ENCODE measurements at regions not wholly inside any gene's neighbourhood (a gene's known extent, or its start where the extent isn't known, plus 50 kb on each side); places are given as distances from the start of the nearest gene placed in this dataset.

- Histone ChIP-seq H3K27me3 (ENCODE audit: insufficient read depth, low read length) (no peaks in the 10 kb centered on the region), H2BK12ac (ENCODE audit: insufficient read length, low read depth, low read length) (no peak overlapping the region), H3K79me2 (ENCODE audit: insufficient read depth, low read length) (no peaks in the 10 kb centered on the region), H2BK20ac (ENCODE audit: low read depth, low read length, poor library complexity, severe bottlenecking) (no peak overlapping the region), H3T11ph (ENCODE audit: low read length) (no peak overlapping the region), H3K4ac (ENCODE audit: low read depth, low read length) (no peak overlapping the region), H3K56ac (ENCODE audit: insufficient read length, low read depth, low read length) (no peak overlapping the region), H2AFZ (ENCODE audit: low read length) (no peak overlapping the region), H3K18ac (ENCODE audit: insufficient read length, low read depth, low read length) (no peak overlapping the region), H3K79me1 (ENCODE audit: insufficient read depth, low read depth, low read length, poor library complexity, severe bottlenecking) (no peaks in the 10 kb centered on the region), H3K27ac (ENCODE audit: insufficient read length, low read depth, low read length) (no peak overlapping the region), H3K23ac (ENCODE audit: insufficient read length, low read depth, low read length) (no peak overlapping the region), H2AK5ac (ENCODE audit: insufficient read length, low read length) (no peak overlapping the region), H4K5ac (ENCODE audit: insufficient read length, low read depth, low read length) (no peak overlapping the region), H3K4me2 (ENCODE audit: insufficient read depth, insufficient read length, low read length) (no peak overlapping the region), H3K9ac (ENCODE audit: extremely low read depth, insufficient read length, low read length) (no peak overlapping the region), H3K9me3 (ENCODE audit: control insufficient read depth, low read depth, low read length) (no peaks in the 10 kb centered on the region), H4K91ac (ENCODE audit: insufficient read length, low read depth, low read length) (no peak overlapping the region), H2BK5ac (ENCODE audit: insufficient read length, low read length) (no peak overlapping the region), H2BK15ac (ENCODE audit: low read depth, low read length) (no peak overlapping the region), H4K8ac (replicated peaks; ENCODE audit: insufficient read length, low read depth, low read length) (no peak overlapping the region), H3K4me1 (ENCODE audit: insufficient read depth, low read length) (no peaks in the 10 kb centered on the region), H4K20me1 (ENCODE audit: control insufficient read depth, insufficient read depth, insufficient read length) (no peaks in the 10 kb centered on the region), H3K23me2 (ENCODE audit: insufficient read length, low read depth, low read length, poor library complexity, severe bottlenecking) (no peaks in the 10 kb centered on the region), H2BK120ac (ENCODE audit: low read depth, low read length, poor library complexity, severe bottlenecking) (no peak overlapping the region), H3K14ac (ENCODE audit: insufficient read depth, low read length) (no peak overlapping the region)
- H3K36me3 Mint-ChIP-seq (ENCODE audit: insufficient read depth in 1 of 3, low read depth in 3 of 3): no peaks in the 10 kb centered on the region
- peaks cover 3 to 5% of the 10 kb centered on the region in 2 experiments for H3K4me1 Mint-ChIP-seq
- no peak overlapping the region for H3K27ac Mint-ChIP-seq
- no peak overlapping the region for H3K4me3 Mint-ChIP-seq
- H3K9me3 Mint-ChIP-seq: no peaks in the 10 kb centered on the region
- no peak for DNase-seq
- no peak for TF ChIP-seq CTCF (conservative IDR thresholded peaks at IDR 0.05)
- no peaks in the 10 kb centered on the region for H3K27me3 Mint-ChIP-seq (ENCODE audit: low read depth)
Measured at GRCh38 chr6:145546265-145546664, 189.1 kb downstream of the EPM2A start.

All from H9 (cell line).